H1 (cell line): ENCODE measurements at regions not wholly inside any gene's neighbourhood (a gene's known extent, or its start where the extent isn't known, plus 50 kb on each side); places are given as distances from the start of the nearest gene placed in this dataset.

ENCODE experiments used
- CTCF ChIA-PET: fragments of 300-600 bp; sonication (Branson Sonifier 250); formaldehyde crosslinking; loops from one replicate; lab custom pipeline; 2021; ENCODE audit not compliant: partially characterized antibody; lab: Charles Lee
- POLR2A ChIA-PET: fragments of 300-600 bp; sonication (Branson Sonifier 250); formaldehyde crosslinking; loops from one replicate; lab custom pipeline; 2021; ENCODE audit warnings: inconsistent platforms; ENCODE audit not compliant: partially characterized antibody; lab: Charles Lee
- DNase-seq, 2 experiments: peaks; one replicate each; pipeline versions ENCODE4 v3.0.0 to v3.0.0-alpha.2; 2010 to 2022; ENCODE audit warnings: low spot score in 2 of 2, low read depth in 1 of 2, mixed read lengths in 1 of 2
- FAIRE-seq: peaks from 2 replicates; lab custom pipeline; 2011; peaks lifted over from hg19 to GRCh38; lab: Jason Lieb, UNC
- H2AFZ ChIP-seq: 2 replicates; pipeline ENCODE4 v1.8.1; 2012; ENCODE audit warnings: low read length, inconsistent platforms
- H2AK5ac ChIP-seq: 2 replicates; pipeline ENCODE4 v1.6.1; 2013; ENCODE audit warnings: low read depth, low read length
- H2BK120ac ChIP-seq: replicated peaks from 2 replicates; pipeline ENCODE3; 2013; ENCODE audit warnings: low read depth, low read length, inconsistent platforms
- H2BK12ac ChIP-seq: 2 replicates; pipeline ENCODE4 v1.6.1; 2013; ENCODE audit warnings: low read depth, low read length
- H2BK15ac ChIP-seq: 2 replicates; pipeline ENCODE4 v1.6.1; 2013; ENCODE audit warnings: low read length
- H2BK20ac ChIP-seq: 2 replicates; pipeline ENCODE4 v1.6.1; 2013; ENCODE audit warnings: low read length
- H2BK5ac ChIP-seq: 2 replicates; pipeline ENCODE4 v1.6.1; 2013; ENCODE audit warnings: low read depth, low read length
- H3K14ac ChIP-seq: 2 replicates; pipeline ENCODE4 v1.6.1; 2013; ENCODE audit warnings: inconsistent platforms; ENCODE audit not compliant: insufficient read length
- H3K18ac ChIP-seq: 2 replicates; pipeline ENCODE4 v1.6.1; 2013; ENCODE audit warnings: low read length; ENCODE audit errors: extremely low read depth
- H3K23ac ChIP-seq: 2 replicates; pipeline ENCODE4 v1.6.1; 2013; ENCODE audit warnings: inconsistent platforms; ENCODE audit not compliant: insufficient read length
- H3K23me2 ChIP-seq: 2 replicates; pipeline ENCODE4 v1.6.1; 2013; ENCODE audit warnings: low read depth, low read length
- H3K27ac ChIP-seq: 2 replicates; pipeline ENCODE4 v1.6.1; 2011; ENCODE audit warnings: low read depth, low read length, inconsistent platforms
- H3K27me3 ChIP-seq, 4 experiments: replicated peaks in 1 of 4; 1 replicate in 1 of 4; 2 replicates in 3 of 4; pipeline versions ENCODE4 v1.6.1 to v1.8.1; 2011 to 2013; ENCODE audit warnings: low read length in 3 of 4, mild to moderate bottlenecking in 3 of 4, inconsistent platforms in 2 of 4, mixed read lengths in 2 of 4, moderate library complexity in 1 of 4; ENCODE audit not compliant: control insufficient read depth in 3 of 4, insufficient read depth in 3 of 4; ENCODE audit errors: extremely low read depth in 1 of 4
- H3K36me3 ChIP-seq, 4 experiments: 2 replicates each; pipeline versions ENCODE4 v1.6.1 to v1.8.1; 2011 to 2013; ENCODE audit warnings: mild to moderate bottlenecking in 4 of 4, low read length in 3 of 4, moderate library complexity in 2 of 4, control low read depth in 1 of 4, inconsistent platforms in 1 of 4; ENCODE audit not compliant: insufficient read depth in 4 of 4, control insufficient read depth in 2 of 4
- H3K4ac ChIP-seq: replicated peaks from 2 replicates; pipeline ENCODE3; 2013; ENCODE audit warnings: low read length, low read depth, mixed read lengths, inconsistent platforms; ENCODE audit not compliant: insufficient read length
- H3K4me1 ChIP-seq, 4 experiments: replicated peaks in 1 of 4; 1 replicate in 1 of 4; 2 replicates in 3 of 4; pipeline versions ENCODE4 v1.6.1 to v1.8.1; 2011 to 2013; ENCODE audit warnings: low read length in 3 of 4, inconsistent platforms in 2 of 4, mixed read lengths in 1 of 4; ENCODE audit not compliant: insufficient read depth in 4 of 4, control insufficient read depth in 3 of 4
- H3K4me2 ChIP-seq, 2 experiments: 2 replicates each; pipeline versions ENCODE4 v1.6.1 to v1.8.1; 2011 to 2013; ENCODE audit warnings: low read depth in 2 of 2, low read length in 2 of 2, control low read depth in 1 of 2, inconsistent platforms in 1 of 2, mild to moderate bottlenecking in 1 of 2; ENCODE audit not compliant: insufficient read depth in 1 of 2
- H3K4me3 ChIP-seq, 4 experiments: fragments of 200-600, 300-600 bp in 1 of 4; sonication (generic), shearing (Covaris generic), sonication (Bioruptor Twin) in 1 of 4; 2 replicates each; pipeline versions ENCODE4 v1.5.1 to v1.8.1; 2011 to 2016; ENCODE audit warnings: low read length in 4 of 4, low read depth in 3 of 4, control low read depth in 2 of 4, inconsistent platforms in 2 of 4, mild to moderate bottlenecking in 2 of 4, mixed read lengths in 1 of 4, moderate library complexity in 1 of 4; ENCODE audit not compliant: insufficient read depth in 2 of 4; ENCODE audit errors: extremely low read depth in 1 of 4
- H3K56ac ChIP-seq: replicated peaks from 2 replicates; pipeline ENCODE3; 2013; ENCODE audit warnings: low read depth, mild to moderate bottlenecking, mixed read lengths, low read length, inconsistent platforms; ENCODE audit not compliant: insufficient read length
- H3K79me1 ChIP-seq: 2 replicates; pipeline ENCODE4 v1.6.1; 2013; ENCODE audit warnings: low read depth, low read length, control low read depth
- H3K79me2 ChIP-seq, 2 experiments: 2 replicates each; pipeline versions ENCODE4 v1.6.1 to v1.8.1; 2012 to 2013; ENCODE audit warnings: low read length in 2 of 2, mild to moderate bottlenecking in 2 of 2, inconsistent platforms in 1 of 2; ENCODE audit not compliant: insufficient read depth in 2 of 2, control insufficient read depth in 1 of 2
- H3K9ac ChIP-seq, 4 experiments: replicated peaks in 1 of 4; 1 replicate in 1 of 4; 2 replicates in 3 of 4; pipeline versions ENCODE4 v1.6.1 to v1.8.1; 2011 to 2013; ENCODE audit warnings: low read depth in 3 of 4, low read length in 3 of 4, control low read depth in 2 of 4, mild to moderate bottlenecking in 2 of 4, moderate library complexity in 2 of 4, inconsistent platforms in 1 of 4; ENCODE audit errors: extremely low read depth in 1 of 4
- H3K9me3 ChIP-seq, 2 experiments: 2 replicates each; pipeline versions ENCODE4 v1.6.1 to v1.8.1; 2012 to 2013; ENCODE audit warnings: mild to moderate bottlenecking in 2 of 2, moderate library complexity in 2 of 2, control low read depth in 1 of 2, inconsistent platforms in 1 of 2, low read depth in 1 of 2, low read length in 1 of 2, mixed read lengths in 1 of 2; ENCODE audit not compliant: insufficient read depth in 2 of 2
- H4K20me1 ChIP-seq, 2 experiments: replicated peaks in 1 of 2; 2 replicates each; pipeline versions ENCODE3 to v1.8.1; 2011 to 2013; ENCODE audit warnings: inconsistent platforms in 2 of 2, low read length in 2 of 2, mild to moderate bottlenecking in 1 of 2; ENCODE audit not compliant: insufficient read depth in 2 of 2, control insufficient read depth in 1 of 2
- H4K5ac ChIP-seq: 2 replicates; pipeline ENCODE4 v1.6.1; 2013; ENCODE audit warnings: low read length, low read depth, mixed read lengths, inconsistent platforms; ENCODE audit not compliant: insufficient read length
- H4K8ac ChIP-seq: 2 replicates; pipeline ENCODE4 v1.8.0; 2013; ENCODE audit warnings: mild to moderate bottlenecking, moderate library complexity, low read length, inconsistent platforms; ENCODE audit not compliant: insufficient read depth; ENCODE audit errors: extremely low read depth
- H4K91ac ChIP-seq: replicated peaks from 2 replicates; pipeline ENCODE3; 2013; ENCODE audit warnings: low read length, mixed read lengths, inconsistent platforms; ENCODE audit not compliant: insufficient read length
- ATF2 ChIP-seq: IDR thresholded peaks from 2 replicates; pipeline ENCODE4 v1.6.1; 2012; ENCODE audit warnings: low read length, inconsistent platforms
- BCL11A ChIP-seq, 2 experiments: IDR thresholded peaks; one replicate each; pipeline ENCODE4 v1.6.1; 2011; ENCODE audit warnings: low read depth in 2 of 2, low read length in 2 of 2, mild to moderate bottlenecking in 2 of 2
- BRCA1 ChIP-seq: IDR thresholded peaks from 2 replicates; pipeline ENCODE4 v1.6.1; 2012; ENCODE audit warnings: low read depth, low read length, improper control_type of control experiment
- CBX8 ChIP-seq: fragments of 300-800, 300-1000 bp; sonication (generic); IDR thresholded peaks from 2 replicates; pipeline ENCODE4 v1.7.1; 2016; ENCODE audit warnings: low read depth, low read length, borderline replicate concordance
- CTBP2 ChIP-seq: IDR thresholded peaks from 2 replicates; pipeline ENCODE4 v1.7.0; 2011; ENCODE audit warnings: borderline replicate concordance, mild to moderate bottlenecking, moderate library complexity, mixed read lengths, low read length; ENCODE audit not compliant: insufficient read depth, insufficient read length
- HDAC2 ChIP-seq, 2 experiments: fragments of 300-600 bp in 1 of 2; sonication (generic) in 1 of 2; IDR thresholded peaks; 2 replicates each; pipeline ENCODE4 v1.6.1; 2011 to 2012; ENCODE audit warnings: low read depth in 2 of 2, low read length in 2 of 2, mild to moderate bottlenecking in 2 of 2, moderate library complexity in 2 of 2, borderline replicate concordance in 1 of 2, inconsistent platforms in 1 of 2
- RAD21 ChIP-seq, 2 experiments: IDR thresholded peaks in 1 of 2; conservative IDR thresholded peaks in 1 of 2; 2 replicates each; pipeline ENCODE4 v1.6.1; 2011; ENCODE audit warnings: low read depth in 2 of 2, low read length in 2 of 2, improper control_type of control experiment in 1 of 2, inconsistent platforms in 1 of 2, mild to moderate bottlenecking in 1 of 2, moderate library complexity in 1 of 2
- SP4 ChIP-seq: IDR thresholded peaks from 2 replicates; pipeline ENCODE4 v1.6.1; 2012; ENCODE audit warnings: low read length, inconsistent platforms
- SRF ChIP-seq: IDR thresholded peaks from 2 replicates; pipeline ENCODE4 v1.6.1; 2011; ENCODE audit warnings: mild to moderate bottlenecking, low read depth, low read length, moderate library complexity
- SUZ12 ChIP-seq: fragments of 200-600 bp; sonication (generic); IDR thresholded peaks from 2 replicates; pipeline ENCODE4 v1.6.1; 2012; ENCODE audit warnings: mild to moderate bottlenecking, inconsistent platforms, low read length, moderate library complexity, mixed read lengths
- TAF7 ChIP-seq: optimal IDR thresholded peaks from 2 replicates; pipeline ENCODE3; 2011; ENCODE audit warnings: low read depth, mild to moderate bottlenecking, inconsistent platforms, low read length, moderate library complexity, borderline replicate concordance
- WGBS, 2 experiments: shearing (Covaris generic) in 1 of 2; methylation state at CpG; one replicate each; pipeline versions ENCODE4 v1.1.6 to v1.1.7; 2013 to 2015; ENCODE audit warnings: low lambda C conversion rate in 2 of 2, mixed read lengths in 2 of 2, inconsistent platforms in 1 of 2, low coverage in 1 of 2, missing lambda C conversion rate in 1 of 2; ENCODE audit not compliant: insufficient replicate concordance in 2 of 2, insufficient coverage in 1 of 2, insufficient read length in 1 of 2; ENCODE audit errors: extremely low coverage in 1 of 2, missing lambda C conversion rate in 1 of 2; 5-methylcytosine and 5-hydroxymethylcytosine counted together

GRCh38 chr2:217250013-217250524, 390.2 kb upstream of the TNP1 start:
- ChIA-PET CTCF (interaction anchor here (0.9 kb wide), 1 partner anchor 14 kb away, joined by 3 read pairs; no protein-coding TSS in a partner anchor), POLR2A (interaction anchor here (0.6 kb wide), 1 partner anchor 12 kb away, joined by 3 read pairs; no protein-coding TSS in a partner anchor)
- FAIRE-seq (no peak), DNase-seq (no peak)
- Histone ChIP-seq H3K56ac (no peak overlapping the region), H3K36me3 (no peaks in the 10 kb centered on the region), H3K27ac (no peak overlapping the region), H3K79me2 (no peaks in the 10 kb centered on the region), H4K20me1 (peaks cover 0 to 2% of the 10 kb centered on the region in 2 experiments), H4K5ac (no peak overlapping the region), H3K23ac (no peak overlapping the region), H3K4me1 (no peaks in the 10 kb centered on the region), H2BK12ac (no peak overlapping the region), H2AK5ac (no peak overlapping the region), H3K4me3 (no peak overlapping the region), H3K27me3 (peaks cover 0 to 6% (median 3%) of the 10 kb centered on the region in 4 experiments; a peak in 1 of 7 replicates), H3K4ac (no peak overlapping the region), H4K8ac (no peak overlapping the region), H3K9ac (no peak overlapping the region), H3K23me2 (no peaks in the 10 kb centered on the region), H2BK15ac (no peak overlapping the region), H3K9me3 (no peaks in the 10 kb centered on the region), H2AFZ (no peak overlapping the region), H3K14ac (no peak overlapping the region), H2BK120ac (no peak overlapping the region), H3K4me2 (no peak overlapping the region), H3K18ac (no peak overlapping the region), H4K91ac (no peak overlapping the region), H2BK20ac (no peak overlapping the region), H2BK5ac (no peak overlapping the region), H3K79me1 (no peaks in the 10 kb centered on the region)
- WGBS, 2 experiments, result 88% methylated on average over 4 of the region's 4 CpGs; no CpG with 5 or more reads in 1 of the 2 experiments
- TF ChIP-seq BCL11A (IDR thresholded peaks at IDR 0.05; ENCODE audit: low read depth in 2 of 2, low read length in 2 of 2) (no peak), ATF2 (no peak), BRCA1 (no peak), TAF7 (no peak), RAD21 (IDR thresholded peaks at IDR 0.05 in 1 of 2, conservative IDR thresholded peaks at IDR 0.05 in 1 of 2; ENCODE audit: low read depth in 2 of 2, low read length in 2 of 2) (no peak), CTBP2 (no peak), HDAC2 (IDR thresholded peaks at IDR 0.05; ENCODE audit: borderline replicate concordance in 1 of 2, low read depth in 2 of 2, low read length in 2 of 2) (no peak), SUZ12 (no peak), SRF (no peak), CBX8 (no peak), SP4 (no peak)
